Kidney glomerular epithelial cell (primary cell): ENCODE measurements at regions not wholly inside any gene's neighbourhood (a gene's known extent, or its start where the extent isn't known, plus 50 kb on each side); places are given as distances from the start of the nearest gene placed in this dataset.

Source experiments
- DNase-seq: peaks from one replicate; lab custom pipeline; 2025; lab: John Stamatoyannopoulos, UW

GRCh38 chr12:105992849-105993740, 145.7 kb downstream of the NUAK1 start:
- DNase-seq: no peak

GRCh38 chr12:105993766-105994555, 144.8 kb downstream of the NUAK1 start:
- DNase-seq: no peak

- no peak for DNase-seq
Measured at GRCh38 chr12:105995961-105996431, 142.8 kb downstream of the NUAK1 start.

- no peak for DNase-seq
Measured at GRCh38 chr12:105998561-105998960, 140.2 kb downstream of the NUAK1 start.

GRCh38 chr12:106000382-106001104, 138.2 kb downstream of the NUAK1 start:
- no peak for DNase-seq

- DNase-seq: no peak
Measured at GRCh38 chr12:106001105-106001836, 137.5 kb downstream of the NUAK1 start.

- DNase-seq: no peak
Measured at GRCh38 chr12:106001837-106002218, 136.9 kb downstream of the NUAK1 start.

GRCh38 chr12:106003297-106003696, 135.5 kb downstream of the NUAK1 start:
- DNase-seq: no peak

- DNase-seq: no peak
Measured at GRCh38 chr12:106004289-106004688, 134.5 kb downstream of the NUAK1 start.

- no peak for DNase-seq
Measured at GRCh38 chr12:106006382-106006781, 132.4 kb downstream of the NUAK1 start.

GRCh38 chr12:106006940-106007339, 131.8 kb downstream of the NUAK1 start:
- no peak for DNase-seq

- no peak for DNase-seq
Measured at GRCh38 chr12:106010741-106011140, 128.0 kb downstream of the NUAK1 start.
